ENCODE measurements at regions not wholly inside any gene's neighbourhood (a gene's known extent, or its start where the extent isn't known, plus 50 kb on each side); places are given as distances from the start of the nearest gene placed in this dataset.
"Not testable (repeated sequence)": the region's sequence is repeated elsewhere in the genome, so short reads cannot be mapped to it uniquely, and the experiment has no call there.

DNA sequence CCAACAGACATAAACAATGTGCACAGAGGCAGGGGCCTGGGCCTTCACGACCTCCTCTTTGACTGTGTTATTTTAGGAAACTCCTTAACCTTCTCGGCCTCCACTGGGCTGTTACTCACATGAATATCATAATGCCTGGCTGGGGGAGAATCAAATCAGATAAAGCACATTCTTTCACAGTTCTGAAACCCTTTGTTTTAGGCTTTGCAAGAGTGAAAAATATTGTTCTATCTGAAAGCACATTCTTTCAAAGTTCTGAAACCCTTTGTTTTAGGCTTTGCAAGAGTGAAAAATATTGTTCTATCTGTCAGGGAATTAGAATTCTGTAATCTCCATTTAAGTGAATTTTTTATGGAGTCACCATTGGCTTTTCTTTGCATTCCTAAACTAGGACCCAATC lies 50.7 kb upstream of the SYNDIG1 start:
- DNase-seq = no peak

DNA sequence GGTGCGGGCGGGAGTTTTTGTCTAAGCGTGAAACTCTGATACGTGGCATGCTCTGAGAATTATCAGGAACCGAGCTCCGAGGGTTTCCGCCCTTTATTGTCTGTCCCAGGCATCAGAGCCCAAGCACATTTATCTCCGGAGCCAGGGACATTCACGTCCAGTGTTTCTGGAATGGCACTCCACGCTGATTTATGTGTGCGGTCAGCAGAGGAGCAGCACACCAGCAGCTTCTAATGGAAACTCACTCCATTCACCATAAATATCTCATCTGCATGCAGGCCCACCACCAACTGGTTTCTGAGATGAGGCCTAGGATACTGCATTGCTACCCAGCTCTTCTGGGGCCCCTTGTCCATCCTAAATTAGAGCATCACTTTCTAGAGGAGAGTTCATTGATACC lies 51.9 kb upstream of the SYNDIG1 start:
- no peak for DNase-seq

DNA sequence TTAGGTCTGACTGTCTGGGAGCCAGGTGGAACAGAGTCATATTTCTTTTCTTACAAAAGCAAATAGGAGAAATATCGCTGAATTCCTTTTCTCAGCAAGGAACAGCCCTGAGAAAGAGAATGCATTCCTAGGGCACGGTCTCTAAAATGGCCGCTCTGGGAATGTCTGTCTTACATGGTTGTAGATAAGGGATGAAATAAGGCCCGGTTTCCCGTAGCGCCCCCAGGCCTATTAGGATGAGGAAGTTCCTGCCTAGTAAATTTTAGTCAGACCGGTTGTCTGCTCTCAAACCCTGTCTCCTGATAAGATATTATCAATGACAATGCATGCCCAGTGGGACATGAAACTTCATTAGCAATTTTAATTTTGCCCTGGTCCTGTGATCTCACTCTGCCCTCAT lies 54.0 kb upstream of the SYNDIG1 start:
- not testable (repeated sequence) for DNase-seq

DNA sequence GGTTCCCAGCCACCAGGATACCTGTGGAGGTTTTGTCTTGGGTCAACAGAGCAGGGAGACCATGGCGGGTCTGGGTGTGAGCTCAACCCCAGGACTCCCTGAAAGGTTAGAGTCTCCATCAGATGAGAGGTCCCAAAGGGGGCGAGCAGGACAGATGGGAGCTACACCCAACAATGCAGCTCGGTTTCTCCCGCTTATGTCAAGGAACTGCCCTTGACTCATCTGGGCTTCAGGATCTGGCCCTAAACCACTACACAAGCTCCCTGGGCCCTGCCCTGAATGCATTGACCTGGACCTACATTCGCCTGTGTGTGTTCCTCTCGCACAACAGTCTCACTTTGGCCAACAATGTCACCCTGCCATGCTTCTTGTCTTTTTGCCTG lies 57.6 kb upstream of the SYNDIG1 start:
- DNase-seq = no peak

DNA sequence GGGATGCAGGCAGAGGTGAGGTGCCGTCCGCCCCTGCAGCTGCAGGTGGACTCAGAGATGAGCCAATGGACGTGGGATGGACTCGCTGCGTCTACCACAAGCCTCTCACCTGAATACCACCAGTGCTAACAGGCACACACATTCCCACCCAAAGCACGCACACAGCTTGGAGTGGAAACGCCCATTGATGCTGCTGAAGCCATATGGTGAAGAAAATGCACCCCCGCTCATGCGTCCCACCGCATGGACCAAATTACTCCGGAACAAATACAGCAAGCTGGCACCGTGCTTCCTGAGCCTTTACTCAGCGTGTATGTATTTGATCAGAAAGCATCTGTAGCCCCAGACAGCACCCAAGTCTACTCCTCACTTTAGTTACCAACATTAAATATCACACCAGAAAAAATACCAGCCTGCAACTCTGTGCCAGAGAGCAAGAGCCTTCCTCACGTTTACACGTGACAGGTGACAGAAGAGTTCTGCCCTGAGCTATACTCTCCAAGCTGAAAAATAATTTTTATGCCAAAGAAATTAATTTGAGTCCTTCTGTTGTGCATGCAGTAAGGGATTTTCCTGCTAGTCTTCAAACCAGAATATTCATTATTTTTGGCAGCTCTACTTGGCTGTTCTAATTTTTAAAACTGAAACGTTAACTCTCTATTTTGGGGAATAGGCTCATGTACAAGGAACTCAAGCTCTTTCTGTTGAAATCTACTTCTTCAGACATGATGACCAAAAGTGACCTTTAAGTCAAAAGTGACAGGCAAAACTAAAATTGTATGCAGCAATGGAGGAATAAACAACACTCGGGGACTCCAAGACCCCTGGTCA lies 58.2 kb upstream of the SYNDIG1 start:
- peak; percentile 78 for DNase-seq

DNA sequence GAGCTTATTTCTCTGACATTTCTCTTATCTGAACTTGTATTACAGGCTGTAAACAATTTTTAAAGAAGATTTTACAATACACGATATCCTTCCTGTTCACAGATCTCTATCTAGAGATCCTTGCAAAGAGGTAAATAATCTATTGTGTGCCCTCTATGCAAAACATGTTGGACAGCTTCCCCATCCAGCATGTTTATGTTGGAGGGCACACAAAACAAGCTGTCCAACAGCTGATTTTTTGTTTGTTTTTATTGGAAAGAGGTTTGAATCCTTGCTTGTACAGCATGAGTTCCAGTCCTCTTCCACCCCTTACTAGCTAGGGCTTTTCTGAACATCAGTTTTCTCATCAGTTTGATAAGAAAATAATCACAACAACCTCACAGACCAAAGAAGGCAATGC lies 62.3 kb upstream of the SYNDIG1 start:
- no peak for DNase-seq

DNA sequence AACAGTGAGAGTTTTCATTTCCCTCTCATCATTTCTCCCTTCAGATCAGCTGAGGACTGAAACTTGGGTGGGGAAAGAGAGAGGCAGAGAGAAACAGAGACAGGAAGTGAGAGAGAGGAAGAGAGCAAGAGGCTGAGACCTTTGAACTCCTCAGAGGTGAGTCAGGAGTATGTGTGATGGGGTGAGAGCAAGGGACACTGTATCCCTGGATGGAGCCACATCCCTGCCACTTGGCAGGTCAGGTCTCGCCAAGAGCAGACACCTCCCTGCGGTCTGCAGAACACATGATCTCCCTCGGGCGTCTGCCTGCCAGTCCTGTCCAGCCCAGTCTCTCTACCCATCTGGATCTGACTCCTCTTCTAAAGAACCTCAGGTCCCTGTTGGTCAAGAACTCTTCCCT lies 62.7 kb upstream of the SYNDIG1 start:
- DNase-seq = no peak

DNA sequence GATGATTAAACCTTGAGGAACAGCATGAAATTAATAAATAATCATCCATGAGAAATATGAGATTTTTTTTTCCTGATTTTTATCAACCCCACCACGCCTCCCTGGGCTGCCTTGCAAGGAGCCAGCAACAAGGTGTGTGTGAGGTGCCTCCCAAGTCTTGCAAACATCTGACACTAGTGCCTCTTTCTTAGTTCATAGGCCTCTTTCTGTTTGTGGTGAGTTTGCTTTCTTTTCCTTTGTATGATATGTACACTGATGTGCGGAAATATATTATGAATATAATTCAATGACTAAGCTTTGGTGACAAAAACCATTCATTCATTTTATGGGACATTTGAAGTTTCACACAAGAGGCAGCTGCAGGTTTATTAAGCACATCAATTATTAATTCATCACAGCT lies 63.2 kb upstream of the SYNDIG1 start:
- DNase-seq = no peak

DNA sequence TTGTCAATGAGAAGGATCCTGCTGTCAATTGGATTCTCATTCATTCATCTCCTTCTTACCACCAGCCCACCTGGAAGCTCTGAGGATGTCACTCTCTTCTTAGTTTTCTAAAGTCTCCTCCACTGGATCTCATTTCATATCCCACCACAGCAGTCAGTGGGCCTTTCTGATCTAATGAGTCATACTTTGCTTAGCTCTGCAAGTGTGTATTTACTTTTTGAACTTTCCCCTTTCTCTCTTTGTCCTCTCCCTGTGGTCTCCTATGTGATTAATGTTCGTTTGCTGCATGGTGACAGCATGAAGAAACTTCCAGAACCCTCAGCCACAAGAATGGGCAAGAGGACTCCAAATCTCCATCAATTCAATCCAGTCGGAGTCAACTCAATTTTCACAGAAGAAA lies 63.6 kb upstream of the SYNDIG1 start:
- DNase-seq = no peak

DNA sequence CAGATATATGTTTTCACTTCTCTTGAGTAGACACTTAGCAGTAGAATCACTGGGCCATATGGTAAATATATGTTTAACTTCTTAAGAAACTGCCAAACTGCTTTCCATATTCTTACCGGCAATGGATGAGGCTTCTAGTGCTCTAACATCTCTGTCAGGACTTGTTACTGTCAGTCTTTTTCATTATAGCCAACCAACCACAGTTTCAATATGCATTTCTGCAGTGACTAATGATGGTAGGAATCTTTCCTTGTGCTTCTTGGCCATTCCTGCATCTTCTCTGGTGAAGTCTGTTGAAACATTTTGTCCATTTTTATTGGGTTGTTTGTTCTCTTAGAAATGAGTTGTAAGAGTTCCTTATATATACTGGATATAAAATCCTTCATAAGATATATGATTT lies 66.0 kb upstream of the SYNDIG1 start:
- no peak for DNase-seq

DNA sequence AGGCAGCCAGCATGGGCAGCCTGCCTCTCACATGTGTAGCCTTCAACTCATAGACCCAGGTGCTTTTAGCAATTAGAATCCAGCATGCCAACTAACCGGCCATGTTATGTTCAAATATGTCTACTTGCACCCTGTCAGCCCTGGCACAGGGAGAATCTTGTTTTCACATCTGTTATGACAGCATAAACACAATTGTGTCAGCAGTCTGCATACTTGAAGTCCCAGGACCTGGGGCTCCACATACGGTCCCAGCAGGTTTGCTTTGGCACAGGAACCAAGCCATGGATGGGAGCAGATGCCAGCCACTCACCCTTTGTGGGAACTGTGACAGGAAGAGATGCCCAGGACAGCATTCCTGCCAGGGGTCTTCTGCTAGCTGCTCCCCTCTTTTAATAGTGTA lies 67.2 kb upstream of the SYNDIG1 start:
- peak; percentile 58 for DNase-seq

DNA sequence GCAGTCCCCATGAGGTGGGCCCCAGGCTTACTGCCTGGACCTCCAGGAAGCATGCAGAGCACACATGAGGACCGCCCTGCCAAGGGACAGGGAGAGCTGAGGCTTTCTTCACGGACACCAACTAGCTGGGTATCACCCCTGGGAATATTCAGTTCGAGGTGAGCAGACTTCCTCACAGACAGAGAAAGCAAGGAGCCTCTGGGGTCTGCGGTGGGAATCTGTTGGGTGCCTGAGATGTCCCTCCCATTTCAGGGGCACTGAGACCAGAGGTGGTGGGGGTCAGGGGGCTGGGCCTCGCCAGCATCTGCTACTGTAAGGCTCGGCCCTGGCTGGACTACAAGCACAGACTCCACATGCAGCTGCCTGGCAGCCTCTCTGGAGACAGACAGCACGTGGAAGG lies 74.3 kb upstream of the SYNDIG1 start:
- no peak for DNase-seq

DNA sequence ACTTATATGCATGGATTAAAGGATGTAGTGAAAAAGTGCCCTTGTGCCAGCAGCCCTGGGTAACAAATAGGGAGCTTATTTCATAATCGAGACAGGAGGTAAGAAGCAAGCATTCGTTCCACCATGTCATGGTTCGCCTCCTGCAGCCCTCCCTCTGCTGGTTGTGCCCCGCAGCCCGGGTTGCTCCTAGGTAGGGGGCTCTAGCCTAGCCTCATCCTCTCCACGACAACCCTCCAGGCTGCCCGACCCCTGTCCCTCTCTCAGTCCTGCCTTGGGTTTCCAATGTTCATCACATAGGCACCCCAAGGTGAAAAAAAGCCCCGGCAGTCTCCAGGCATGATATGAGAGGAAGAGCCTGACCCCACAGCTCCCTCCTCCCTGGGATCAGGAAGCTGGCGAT lies 75.5 kb upstream of the SYNDIG1 start:
- no peak for DNase-seq

DNA sequence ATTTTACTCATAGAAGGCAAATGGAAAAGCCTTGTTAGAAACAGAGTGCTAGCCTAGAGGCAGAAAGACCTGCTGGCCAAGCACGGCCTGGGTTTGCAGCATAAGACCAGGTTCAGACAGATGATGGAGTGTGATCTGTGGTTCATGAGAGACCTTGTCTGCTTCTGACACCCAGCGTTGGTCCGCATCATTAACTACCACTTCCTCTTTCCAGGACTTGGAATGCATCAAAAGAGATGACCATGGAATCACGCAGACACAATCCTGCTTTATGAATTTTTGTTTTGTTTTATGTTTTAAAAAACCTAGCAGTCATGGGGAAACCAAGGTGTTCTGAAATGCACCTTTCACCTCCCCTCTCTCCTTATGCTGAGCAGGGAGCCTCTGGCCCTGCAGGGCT lies 76.8 kb upstream of the SYNDIG1 start:
- no peak for DNase-seq

DNA sequence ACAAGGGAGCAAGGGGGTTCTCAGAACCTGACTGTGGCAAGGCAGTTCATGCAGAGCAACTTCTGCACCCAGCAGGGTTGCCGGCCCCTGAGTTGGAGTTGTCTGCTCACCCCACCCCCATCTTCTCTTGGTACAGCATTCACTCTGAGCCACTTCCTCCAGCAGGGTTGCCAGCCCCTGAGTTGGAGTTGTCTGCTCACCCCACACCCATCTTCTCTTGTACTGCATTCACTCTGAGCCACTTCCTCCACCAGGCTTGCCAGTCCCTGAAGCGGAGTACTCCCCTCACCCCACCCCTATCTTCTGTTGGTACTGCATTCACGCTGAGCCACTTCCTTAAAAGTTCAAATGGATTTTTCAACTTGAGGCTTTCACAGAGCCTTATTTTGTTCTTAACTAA lies 79.7 kb upstream of the SYNDIG1 start:
- no peak for DNase-seq

DNA sequence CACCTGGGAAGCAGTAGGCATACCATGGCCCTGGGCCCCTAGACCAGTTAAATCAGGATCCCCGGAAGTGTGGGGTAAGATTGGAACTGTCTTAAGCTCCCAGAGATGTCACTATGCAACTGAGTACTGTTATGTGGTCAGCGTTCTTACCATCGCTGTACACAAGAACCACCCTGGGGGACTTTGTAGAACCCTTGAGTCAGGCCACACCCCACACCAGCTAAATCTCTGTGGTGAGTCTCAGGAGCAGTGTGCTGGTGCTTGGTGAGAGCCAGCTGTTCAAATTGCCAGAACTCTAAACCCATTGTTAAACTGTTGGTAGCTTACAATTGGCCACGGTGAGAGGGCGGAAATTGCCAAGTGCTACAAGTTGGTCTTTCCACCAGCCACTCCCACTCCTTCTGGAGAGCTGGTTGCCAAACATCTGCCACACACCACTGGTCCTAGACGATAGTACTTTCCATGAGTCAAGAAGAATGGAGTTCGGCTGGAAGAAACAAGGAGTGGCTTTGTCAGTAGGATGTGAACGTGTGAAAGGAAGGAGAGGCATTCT lies 80.5 kb upstream of the SYNDIG1 start:
- no peak for DNase-seq

DNA sequence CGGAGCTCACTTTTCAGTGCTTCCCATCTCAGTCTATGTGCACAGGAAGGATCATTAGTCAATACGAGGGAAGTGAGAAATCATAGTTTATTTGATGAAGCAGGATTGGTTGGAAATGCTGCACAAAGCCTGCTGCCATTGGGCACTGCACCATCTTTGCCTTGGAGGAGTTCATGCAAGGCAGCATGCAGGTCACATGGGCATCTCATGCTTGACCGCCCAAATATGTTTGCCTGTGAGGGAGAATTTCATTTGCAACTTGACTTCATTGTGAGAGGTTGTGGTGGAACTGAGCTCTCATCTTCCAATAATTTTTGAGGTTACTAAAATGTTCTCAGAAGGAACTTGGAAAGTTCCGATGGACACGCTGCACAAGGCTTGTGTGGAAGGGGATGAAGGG lies 83.9 kb upstream of the SYNDIG1 start:
- DNase-seq = peak; percentile 2

DNA sequence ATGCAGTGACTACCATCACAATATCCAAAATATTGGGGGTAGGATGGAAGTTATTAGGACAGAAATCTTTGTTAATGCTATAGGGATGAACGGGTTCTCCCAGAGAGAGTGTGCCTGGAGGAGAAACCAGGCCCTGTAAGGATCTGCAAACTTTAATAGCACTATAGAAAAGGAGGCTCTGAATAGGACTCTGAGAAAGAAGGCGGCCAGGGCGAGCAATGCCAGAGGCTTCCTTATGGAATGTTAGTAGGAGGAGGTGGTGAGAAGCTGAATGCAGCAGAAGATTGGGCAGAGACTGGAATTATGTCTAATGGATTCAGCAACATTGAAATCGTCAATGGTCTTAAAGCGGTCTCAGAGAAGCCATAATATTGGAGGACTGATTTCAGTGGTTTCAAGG lies 84.6 kb upstream of the SYNDIG1 start:
- no peak for DNase-seq

DNA sequence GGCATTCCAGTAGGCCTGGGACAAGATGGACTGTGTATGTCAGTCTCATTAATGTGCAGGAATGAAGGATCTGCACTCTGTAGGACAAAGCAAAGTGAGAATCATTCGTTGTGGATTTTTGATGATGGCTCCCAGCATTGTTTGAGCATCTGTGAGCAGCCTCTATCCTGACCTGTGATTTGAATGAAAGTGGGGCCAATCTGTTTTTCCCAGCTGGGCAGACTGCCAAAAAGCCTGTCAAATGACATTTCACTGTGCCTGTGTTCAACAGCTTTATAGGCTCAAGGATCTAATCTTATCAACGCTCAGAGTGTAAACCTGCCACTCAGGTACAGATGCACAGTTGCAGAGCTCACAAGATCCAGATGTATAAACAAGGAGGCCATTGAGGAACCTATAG lies 86.7 kb upstream of the SYNDIG1 start:
- DNase-seq = peak; percentile 95

DNA sequence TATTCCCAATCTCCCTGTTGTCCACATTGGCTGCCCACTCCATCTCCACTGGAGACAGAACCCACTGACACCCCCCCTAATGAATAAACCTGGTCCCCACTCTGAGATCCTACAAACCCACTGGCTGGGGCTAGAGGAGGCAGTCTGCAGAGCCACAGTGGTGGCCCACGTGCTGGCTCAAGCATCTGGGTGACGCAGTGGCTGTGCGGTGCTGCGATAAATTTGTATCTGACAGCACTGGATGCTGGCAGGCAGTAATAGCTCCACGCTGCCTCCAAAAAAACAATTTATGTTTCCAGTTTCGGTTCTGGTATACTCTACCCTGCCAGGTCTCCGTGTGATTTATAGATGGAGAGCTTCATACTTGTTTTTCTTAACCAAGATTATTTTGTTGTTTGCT lies 87.1 kb upstream of the SYNDIG1 start:
- DNase-seq = peak; percentile 37

DNA sequence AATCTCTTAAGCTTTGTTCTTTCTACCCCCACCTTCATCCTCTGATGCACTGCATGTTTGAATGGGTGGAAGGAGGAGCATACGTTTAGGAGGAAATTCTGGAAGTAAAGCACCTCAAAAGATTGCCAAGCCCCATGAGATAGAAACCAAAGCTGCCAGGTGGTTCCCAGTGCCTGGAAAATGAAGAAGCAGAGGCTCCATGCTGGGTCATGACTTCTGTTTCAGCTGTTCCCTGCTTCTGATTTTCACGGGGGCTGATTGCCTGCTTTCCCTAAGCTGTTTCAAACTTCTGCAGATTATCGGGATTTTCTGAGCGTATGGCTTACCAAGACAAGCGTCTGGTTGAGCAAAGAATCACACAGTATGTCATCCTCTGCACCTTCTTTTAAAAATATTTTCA lies 87.5 kb upstream of the SYNDIG1 start:
- DNase-seq = no peak

DNA sequence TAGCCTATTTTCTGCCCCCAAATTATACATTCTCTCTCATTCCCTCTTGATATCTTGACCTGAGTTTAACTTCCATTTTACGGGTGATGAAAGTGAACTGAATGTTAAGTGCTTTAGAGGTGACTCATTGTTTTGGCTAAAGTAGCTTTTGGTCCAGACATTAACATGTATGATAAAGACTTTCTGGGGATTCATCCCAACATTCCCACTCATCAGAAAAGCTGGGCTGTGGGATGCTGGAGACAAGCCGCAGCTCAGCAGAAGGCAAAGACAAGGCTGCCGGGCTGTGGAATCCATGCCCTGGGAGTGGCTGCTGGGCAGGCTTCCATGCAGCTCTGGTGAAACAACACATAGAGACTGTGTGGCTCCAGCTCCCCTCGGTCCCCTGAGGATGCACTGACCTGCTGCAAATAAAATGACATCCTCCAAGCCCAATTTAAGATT lies 89.9 kb upstream of the SYNDIG1 start:
- DNase-seq = no peak

DNA sequence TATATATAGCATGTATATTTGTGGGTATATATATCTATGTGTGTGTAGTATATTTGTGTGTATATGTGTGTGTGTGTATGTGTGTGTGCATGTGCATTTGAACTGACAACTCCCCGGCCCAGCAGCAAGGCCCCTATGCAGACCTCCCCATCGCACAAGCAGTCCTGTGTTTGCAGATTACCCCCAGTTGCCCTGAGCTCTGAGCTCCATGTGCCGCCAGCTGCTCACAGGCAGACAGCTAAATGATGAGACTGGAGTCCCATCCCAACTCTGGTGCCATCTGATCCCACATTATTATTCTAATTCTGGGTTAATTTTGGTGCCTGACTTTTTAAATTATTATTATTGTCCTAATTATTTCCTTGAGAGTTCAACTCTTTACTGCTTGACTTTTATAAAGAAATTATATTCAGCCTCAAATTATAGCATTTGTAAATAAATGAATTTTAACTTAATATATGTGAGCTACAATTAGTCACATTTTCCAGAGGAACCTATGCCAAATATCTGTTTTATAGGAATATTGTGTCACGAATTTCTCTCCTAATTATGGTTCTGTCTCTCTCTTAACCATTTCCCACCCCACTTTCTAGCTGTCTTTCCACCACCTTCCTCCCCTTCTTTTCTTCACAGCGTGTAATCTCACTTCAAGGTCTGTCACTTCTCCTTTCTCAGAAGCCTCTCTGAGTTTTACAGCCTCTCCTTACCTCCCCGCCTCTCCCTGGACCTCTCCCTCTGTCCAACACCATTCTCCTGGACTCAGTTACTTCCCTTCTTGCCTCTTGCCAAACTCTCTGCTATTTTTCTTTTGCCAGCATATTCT lies 90.6 kb upstream of the SYNDIG1 start:
- peak; percentile 42 for DNase-seq
